WERI-Rb-1 (cell line): ENCODE measurements at regions not wholly inside any gene's neighbourhood (a gene's known extent, or its start where the extent isn't known, plus 50 kb on each side); places are given as distances from the start of the nearest gene placed in this dataset.

Source experiments
- DNase-seq: peaks from one replicate; pipeline ENCODE4 v3.0.0-alpha.2; 2020
- H3K27ac ChIP-seq: fragments of 250-450 bp; sonication (Bioruptor Pico); 2 replicates; pipeline ENCODE4 v1.5.1; 2020; ENCODE audit warnings: mild to moderate bottlenecking, moderate library complexity
- H3K27me3 ChIP-seq: fragments of 250-450 bp; sonication (Bioruptor Pico); 2 replicates; pipeline ENCODE4 v1.5.1; 2021; ENCODE audit warnings: mild to moderate bottlenecking, low read depth, moderate library complexity; ENCODE audit not compliant: insufficient read depth, severe bottlenecking
- H3K36me3 ChIP-seq: fragments of 250-450 bp; sonication (Bioruptor Pico); 2 replicates; pipeline ENCODE4 v1.5.1; 2020; ENCODE audit warnings: mild to moderate bottlenecking, moderate library complexity
- H3K4me3 ChIP-seq: 2 replicates; pipeline ENCODE4 v1.5.1; 2011; ENCODE audit warnings: low read depth, mild to moderate bottlenecking, control low read depth, low read length
- H3K9me3 ChIP-seq: fragments of 250-450 bp; sonication (Bioruptor Pico); 2 replicates; pipeline ENCODE4 v1.5.1; 2021; ENCODE audit warnings: mild to moderate bottlenecking, moderate library complexity; ENCODE audit not compliant: severe bottlenecking
- TF ChIP-seq, protein P1 (sequence below): IDR thresholded peaks from 2 replicates; pipeline ENCODE4 v1.5.1; 2011; ENCODE audit warnings: low read depth, mild to moderate bottlenecking, control low read depth, inconsistent platforms, low read length

DNA sequence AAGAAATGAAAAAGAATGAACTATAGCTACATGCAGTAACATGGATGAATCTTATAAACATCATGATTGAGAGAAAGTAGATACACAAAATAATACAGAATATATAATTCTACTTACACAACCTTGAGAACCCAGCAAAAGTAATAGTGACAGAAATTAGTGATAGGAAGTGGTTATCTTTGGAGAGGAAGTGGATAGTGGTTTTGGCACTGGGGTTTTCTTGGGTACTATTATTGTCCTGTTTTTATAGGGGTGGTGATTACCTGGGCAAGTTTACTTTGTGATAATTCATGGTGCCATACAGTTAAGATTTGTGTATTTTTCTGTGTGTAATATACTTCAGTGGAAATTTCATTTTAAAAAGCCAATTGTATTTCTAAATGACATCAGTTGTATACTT, 352.7 kb downstream of the AEBP2 start:
- Histone ChIP-seq H3K27ac (no peak overlapping the region), H3K4me3 (no peak overlapping the region), H3K36me3 (no peaks in the 10 kb centered on the region), H3K9me3 (no peaks in the 10 kb centered on the region), H3K27me3 (no peaks in the 10 kb centered on the region)
- DNase-seq, result no peak
- TF ChIP-seq, protein P1, sequence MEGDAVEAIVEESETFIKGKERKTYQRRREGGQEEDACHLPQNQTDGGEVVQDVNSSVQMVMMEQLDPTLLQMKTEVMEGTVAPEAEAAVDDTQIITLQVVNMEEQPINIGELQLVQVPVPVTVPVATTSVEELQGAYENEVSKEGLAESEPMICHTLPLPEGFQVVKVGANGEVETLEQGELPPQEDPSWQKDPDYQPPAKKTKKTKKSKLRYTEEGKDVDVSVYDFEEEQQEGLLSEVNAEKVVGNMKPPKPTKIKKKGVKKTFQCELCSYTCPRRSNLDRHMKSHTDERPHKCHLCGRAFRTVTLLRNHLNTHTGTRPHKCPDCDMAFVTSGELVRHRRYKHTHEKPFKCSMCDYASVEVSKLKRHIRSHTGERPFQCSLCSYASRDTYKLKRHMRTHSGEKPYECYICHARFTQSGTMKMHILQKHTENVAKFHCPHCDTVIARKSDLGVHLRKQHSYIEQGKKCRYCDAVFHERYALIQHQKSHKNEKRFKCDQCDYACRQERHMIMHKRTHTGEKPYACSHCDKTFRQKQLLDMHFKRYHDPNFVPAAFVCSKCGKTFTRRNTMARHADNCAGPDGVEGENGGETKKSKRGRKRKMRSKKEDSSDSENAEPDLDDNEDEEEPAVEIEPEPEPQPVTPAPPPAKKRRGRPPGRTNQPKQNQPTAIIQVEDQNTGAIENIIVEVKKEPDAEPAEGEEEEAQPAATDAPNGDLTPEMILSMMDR, result no peak

DNA sequence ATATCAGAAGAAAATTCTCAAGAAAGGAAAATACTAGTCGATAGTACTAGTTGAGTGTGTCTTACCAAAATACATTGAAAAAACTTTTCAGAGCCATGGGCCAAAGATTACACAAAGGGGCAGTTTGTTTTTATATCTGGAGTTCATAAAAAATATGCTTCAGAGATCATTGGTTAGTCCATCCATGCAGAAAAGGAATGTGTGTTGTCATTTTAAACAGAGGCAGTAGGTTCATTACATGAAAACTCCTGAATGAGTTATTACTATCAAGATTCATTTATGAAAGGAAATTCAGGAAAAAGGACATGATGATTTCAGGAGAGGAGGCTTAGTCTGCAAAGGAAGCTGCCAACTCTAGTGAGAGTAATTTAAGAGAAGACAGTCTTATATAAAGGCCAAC, 354.8 kb downstream of the AEBP2 start:
- no peak for DNase-seq
- H3K27ac ChIP-seq, result no peak overlapping the region
- TF ChIP-seq, protein P1, result no peak
- H3K9me3 ChIP-seq, result no peaks in the 10 kb centered on the region
- no peaks in the 10 kb centered on the region for H3K27me3 ChIP-seq
- no peak overlapping the region for H3K4me3 ChIP-seq
- no peaks in the 10 kb centered on the region for H3K36me3 ChIP-seq

DNA sequence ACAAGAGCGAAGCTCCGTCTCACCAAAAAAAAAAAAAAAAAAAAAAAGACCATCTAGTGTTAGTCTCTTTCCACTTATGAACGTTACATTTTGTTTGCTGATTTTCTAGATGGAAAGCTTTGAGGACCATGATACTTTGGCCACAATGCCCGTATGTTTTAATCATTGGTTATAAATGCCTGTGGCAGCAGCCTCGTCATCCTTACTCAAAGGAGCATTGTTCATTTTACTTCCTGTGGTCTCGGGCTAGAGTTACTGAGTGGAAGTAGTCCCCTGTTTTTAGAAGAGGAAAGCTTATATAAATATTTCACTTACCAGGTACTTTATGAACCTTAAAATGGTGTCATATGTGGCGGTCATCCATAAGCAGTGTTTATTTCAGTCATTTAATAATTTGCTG, 359.9 kb downstream of the AEBP2 start:
- Histone ChIP-seq H3K4me3 (no peak overlapping the region), H3K27ac (no peak overlapping the region), H3K36me3 (no peaks in the 10 kb centered on the region), H3K9me3 (no peaks in the 10 kb centered on the region), H3K27me3 (no peaks in the 10 kb centered on the region)
- DNase-seq, result no peak
- TF ChIP-seq, protein P1, result no peak

DNA sequence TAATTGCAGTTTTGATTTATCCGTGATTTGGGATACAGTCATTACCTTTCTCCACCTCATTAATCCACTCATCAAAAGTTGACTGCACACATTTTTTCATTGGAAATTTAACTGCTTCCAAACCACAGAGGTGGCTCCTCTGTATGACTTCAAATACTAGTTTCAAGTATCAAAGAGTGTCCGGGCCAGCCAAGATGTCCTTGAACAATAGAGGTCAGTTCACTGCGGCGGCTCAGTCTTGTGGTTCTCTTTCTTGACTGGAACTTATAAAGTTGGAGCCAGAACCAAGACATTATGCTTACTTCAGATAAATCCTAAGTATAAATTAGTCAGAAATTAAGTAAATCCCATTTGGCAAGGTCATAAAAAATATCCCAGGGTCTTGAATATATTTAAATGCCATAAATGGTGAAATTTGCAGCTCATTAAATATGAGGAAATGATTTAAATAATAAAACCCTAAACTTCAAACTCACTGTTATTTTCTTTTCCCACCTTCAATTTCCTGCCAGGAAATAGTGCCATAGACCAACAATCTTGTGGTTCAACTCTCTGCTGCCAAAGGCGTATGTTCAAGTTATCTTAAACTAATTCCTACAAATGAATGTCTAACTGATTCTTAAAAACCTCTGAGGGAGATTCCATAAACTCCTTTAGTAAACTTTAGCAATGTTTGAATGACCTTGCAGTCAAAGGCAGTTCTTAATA, 360.8 kb downstream of the AEBP2 start:
- H3K27me3 ChIP-seq, result no peaks in the 10 kb centered on the region
- no peaks in the 10 kb centered on the region for H3K9me3 ChIP-seq
- H3K36me3 ChIP-seq, result no peaks in the 10 kb centered on the region
- H3K27ac ChIP-seq, result no peak overlapping the region
- DNase-seq, result no peak
- TF ChIP-seq, protein P1, result no peak
- H3K4me3 ChIP-seq, result no peak overlapping the region

DNA sequence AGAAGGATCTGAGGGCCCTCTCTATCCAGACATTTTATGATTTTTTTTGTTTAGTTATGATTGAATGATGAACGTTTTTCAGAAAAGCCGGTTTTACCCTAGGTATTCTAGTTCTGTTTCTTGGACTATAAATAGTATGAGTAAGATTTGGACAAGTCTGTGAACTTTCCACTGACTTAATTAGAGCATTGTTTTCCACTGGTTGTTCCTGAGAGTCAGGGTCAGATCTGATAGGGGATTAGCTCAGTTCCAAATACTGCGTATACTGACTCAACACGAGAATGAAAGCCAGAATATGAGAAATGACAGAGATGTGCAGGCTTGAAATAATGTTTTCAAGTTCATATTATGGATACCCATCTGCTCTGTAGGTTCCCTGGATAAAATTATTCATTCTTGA, 361.6 kb downstream of the AEBP2 start:
- no peak overlapping the region for H3K27ac ChIP-seq
- TF ChIP-seq, protein P1, result no peak
- no peaks in the 10 kb centered on the region for H3K36me3 ChIP-seq
- no peaks in the 10 kb centered on the region for H3K9me3 ChIP-seq
- H3K27me3 ChIP-seq, result no peaks in the 10 kb centered on the region
- no peak for DNase-seq
- H3K4me3 ChIP-seq, result no peak overlapping the region

DNA sequence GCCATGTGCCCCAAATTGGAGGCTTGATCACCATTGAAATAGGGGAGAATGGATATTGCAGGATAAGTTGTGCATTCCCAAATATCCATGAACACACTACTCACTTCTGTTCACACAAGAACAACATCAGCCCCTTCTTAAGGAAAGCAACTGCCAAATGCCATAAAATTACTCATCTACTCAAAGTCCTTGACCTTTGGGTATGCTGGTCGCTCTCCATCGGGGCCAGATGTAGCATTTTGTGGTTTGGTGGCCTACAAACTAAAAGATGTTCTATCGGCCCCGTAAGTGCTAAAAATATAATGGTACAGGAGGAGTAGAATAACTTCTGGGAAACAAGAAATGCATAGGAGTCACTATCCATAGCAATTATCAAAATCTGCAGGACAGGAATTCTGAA, 362.6 kb downstream of the AEBP2 start:
- no peak overlapping the region for H3K4me3 ChIP-seq
- DNase-seq, result no peak
- H3K27ac ChIP-seq, result no peak overlapping the region
- H3K9me3 ChIP-seq, result no peaks in the 10 kb centered on the region
- no peaks in the 10 kb centered on the region for H3K27me3 ChIP-seq
- no peaks in the 10 kb centered on the region for H3K36me3 ChIP-seq
- TF ChIP-seq, protein P1, result no peak
